Spleen (tissue), 11 donors: ENCODE measurements at regions not wholly inside any gene's neighbourhood (a gene's known extent, or its start where the extent isn't known, plus 50 kb on each side); places are given as distances from the start of the nearest gene placed in this dataset.

ENCODE experiments used
- DNase-seq: peaks from one replicate; pipeline ENCODE4 v3.0.0-alpha.2; 2020
- H3K27ac ChIP-seq, 8 donors: fragments of 200-600 bp; sonication (generic) in 7 of 8; 1 replicate in 4 of 8; 2 replicates in 4 of 8; pipeline versions ENCODE4 v1.5.0 to v1.8.0; 2016 to 2021; ENCODE audit warnings: inconsistent platforms in 4 of 8, mild to moderate bottlenecking in 4 of 8, moderate library complexity in 1 of 8
- H3K27me3 ChIP-seq, 7 donors: fragments of 200-600 bp; sonication (generic) in 6 of 7; replicated peaks in 1 of 7; 1 replicate in 4 of 7; 2 replicates in 3 of 7; pipeline versions ENCODE4 v1.5.0 to v1.8.0; 2016 to 2021; ENCODE audit warnings: inconsistent platforms in 3 of 7, mild to moderate bottlenecking in 1 of 7
- H3K36me3 ChIP-seq, 6 donors: fragments of 200-600 bp; sonication (generic) in 5 of 6; 1 replicate in 4 of 6; 2 replicates in 2 of 6; pipeline versions ENCODE4 v1.5.0 to v1.8.0; 2016 to 2021; ENCODE audit warnings: inconsistent platforms in 2 of 6
- H3K4me1 ChIP-seq, 6 donors: fragments of 200-600 bp; sonication (generic) in 5 of 6; 1 replicate in 3 of 6; 2 replicates in 3 of 6; pipeline versions ENCODE4 v1.5.0 to v1.8.0; 2016 to 2021; ENCODE audit warnings: inconsistent platforms in 3 of 6
- H3K4me3 ChIP-seq, 8 donors: fragments of 200-600 bp; sonication (generic) in 7 of 8; 1 replicate in 4 of 8; 2 replicates in 4 of 8; pipeline versions ENCODE4 v1.5.0 to v1.8.0; 2016 to 2021; ENCODE audit warnings: inconsistent platforms in 4 of 8, mild to moderate bottlenecking in 4 of 8, moderate library complexity in 2 of 8
- H3K9me3 ChIP-seq, 8 donors: fragments of 200-600 bp; sonication (generic) in 7 of 8; 1 replicate in 4 of 8; 2 replicates in 4 of 8; pipeline versions ENCODE4 v1.5.0 to v1.8.0; 2016 to 2021; ENCODE audit warnings: inconsistent platforms in 4 of 8
- CTCF ChIP-seq, 11 experiments: fragments of 200-600 bp in 7 of 11; fragments of 450-650 bp in 4 of 11; sonication (generic) in 4 of 11; IDR thresholded peaks in 8 of 11; conservative IDR thresholded peaks in 3 of 11; 1 replicate in 7 of 11; 2 replicates in 4 of 11; pipeline versions ENCODE4 v1.4.0 to v1.8.0; 2016 to 2021; ENCODE audit warnings: antibody characterized with exemption in 11 of 11, inconsistent platforms in 4 of 11, mild to moderate bottlenecking in 1 of 11
- POLR2A ChIP-seq, 3 donors: fragments of 450-650 bp; IDR thresholded peaks; one replicate each; pipeline ENCODE4 v1.5.1; 2017; ENCODE audit warnings: antibody characterized with exemption in 3 of 3, mild to moderate bottlenecking in 1 of 3
- POLR2AphosphoS5 ChIP-seq, 3 donors: sonication (generic); formaldehyde crosslinking; IDR thresholded peaks; one replicate each; pipeline ENCODE4 v1.5.1; 2017; ENCODE audit warnings: antibody characterized with exemption in 3 of 3
- WGBS, 5 donors: extraction: QIAGEN DNeasy Blood & Tissue Kit in 3 of 5; methylation state at CpG; one replicate each; pipeline versions ENCODE4 v1.1.5 to v1.1.7; 2013 to 2018; 5-methylcytosine and 5-hydroxymethylcytosine counted together
- intact Hi-C: fragments of 100-400 bp; cut with DNase I; formaldehyde crosslinking; loops from one replicate; pipeline ENCODE4 v1.15.0; 2023; ENCODE audit warnings: low total_unique reads
- donor health status: healthy with polysubstance abuse.
- donor health status: DM: no; HTN: no; CAD: no; lungs with moderate emphysema.
- donor health status: DM: no; HTN: no; CAD: no.
- donor health status: Bipolar disorder and iron deficiency.
- donor health status: healthy.
- donor health status: DM: no; HTN: no; CAD: no.
- donor health status: DM: yes; HTN: yes; CAD: no.

- WGBS, 5 donors = 88 to 97% (median 94%) methylated on average over 4 of the region's 4 CpGs
- no peak for DNase-seq
- intact Hi-C loops = no loop called here
Measured at GRCh38 chr7:84757761-84758160, 429.1 kb downstream of the SEMA3D start.

GRCh38 chr7:84746353-84746752, 440.5 kb downstream of the SEMA3D start:
- no peaks in the 10 kb centered on the region for H3K9me3 ChIP-seq
- DNase-seq = no peak
- no peaks in the 10 kb centered on the region for H3K36me3 ChIP-seq
- intact Hi-C loops = no loop called here
- H3K27ac ChIP-seq = no peak overlapping the region
- no peaks in the 10 kb centered on the region for H3K27me3 ChIP-seq
- H3K4me3 ChIP-seq = no peak overlapping the region
- WGBS, 5 donors = 55 to 67% (median 60%) methylated on average over 2 of the region's 2 CpGs
- H3K4me1 ChIP-seq = no peaks in the 10 kb centered on the region
- no peak for TF ChIP-seq POLR2A (IDR thresholded peaks at IDR 0.05)
- no peak for TF ChIP-seq CTCF (IDR thresholded peaks at IDR 0.05 in 8 of 11, conservative IDR thresholded peaks at IDR 0.05 in 3 of 11)
- TF ChIP-seq POLR2AphosphoS5 (IDR thresholded peaks at IDR 0.05) = no peak

More at GRCh38 chr7:84757761-84758160, 429.1 kb downstream of the SEMA3D start:
- no peak overlapping the region for H3K27ac ChIP-seq
- H3K4me3 ChIP-seq = no peak overlapping the region
- no peak for TF ChIP-seq POLR2AphosphoS5 (IDR thresholded peaks at IDR 0.05)
- H3K27me3 ChIP-seq = no peaks in the 10 kb centered on the region
- peaks cover 0 to 7% (median 0%) of the 10 kb centered on the region in 8 donors for H3K9me3 ChIP-seq
- no peaks in the 10 kb centered on the region for H3K36me3 ChIP-seq
- no peaks in the 10 kb centered on the region for H3K4me1 ChIP-seq

GRCh38 chr7:84744385-84744784, 442.5 kb downstream of the SEMA3D start:
- no peak for DNase-seq
- H3K27ac ChIP-seq = no peak overlapping the region
- intact Hi-C loops = no loop called here
- H3K4me3 ChIP-seq = no peak overlapping the region
- no peaks in the 10 kb centered on the region for H3K4me1 ChIP-seq
- no peaks in the 10 kb centered on the region for H3K36me3 ChIP-seq
- TF ChIP-seq CTCF (IDR thresholded peaks at IDR 0.05 in 8 of 11, conservative IDR thresholded peaks at IDR 0.05 in 3 of 11) (no peak), POLR2A (IDR thresholded peaks at IDR 0.05) (no peak), POLR2AphosphoS5 (IDR thresholded peaks at IDR 0.05) (no peak)
- 75 to 88% (median 83%) methylated on average over 3 of the region's 3 CpGs for WGBS, 5 donors
- no peaks in the 10 kb centered on the region for H3K27me3 ChIP-seq
- no peaks in the 10 kb centered on the region for H3K9me3 ChIP-seq

GRCh38 chr7:84738583-84739150, 448.2 kb downstream of the SEMA3D start:
- no peak overlapping the region for H3K4me3 ChIP-seq
- intact Hi-C loops = no loop called here
- DNase-seq = no peak
- no peaks in the 10 kb centered on the region for H3K36me3 ChIP-seq
- no peaks in the 10 kb centered on the region for H3K27me3 ChIP-seq
- WGBS, 5 donors = 93 to 96% (median 94%) methylated on average over 9 of the region's 9 CpGs
- H3K27ac ChIP-seq = no peak overlapping the region
- TF ChIP-seq CTCF (IDR thresholded peaks at IDR 0.05 in 8 of 11, conservative IDR thresholded peaks at IDR 0.05 in 3 of 11) (no peak), POLR2A (IDR thresholded peaks at IDR 0.05) (no peak), POLR2AphosphoS5 (IDR thresholded peaks at IDR 0.05) (no peak)
- H3K4me1 ChIP-seq = no peaks in the 10 kb centered on the region
- peaks cover 0 to 8% (median 0%) of the 10 kb centered on the region in 8 donors for H3K9me3 ChIP-seq

- H3K36me3 ChIP-seq = no peaks in the 10 kb centered on the region
- H3K27ac ChIP-seq = no peak overlapping the region
- H3K4me3 ChIP-seq = no peak overlapping the region
- intact Hi-C loops = no loop called here
- H3K27me3 ChIP-seq = no peaks in the 10 kb centered on the region
- no peak for TF ChIP-seq POLR2A (IDR thresholded peaks at IDR 0.05)
- TF ChIP-seq CTCF (IDR thresholded peaks at IDR 0.05 in 8 of 11, conservative IDR thresholded peaks at IDR 0.05 in 3 of 11) = no peak
- no peak for TF ChIP-seq POLR2AphosphoS5 (IDR thresholded peaks at IDR 0.05)
- peaks cover 0 to 35% (median 20%) of the 10 kb centered on the region in 8 donors for H3K9me3 ChIP-seq
- no peaks in the 10 kb centered on the region for H3K4me1 ChIP-seq
- 80 to 92% (median 88%) methylated on average over 1 of the region's 1 CpG for WGBS, 5 donors
- DNase-seq = no peak
Measured at GRCh38 chr7:84735677-84736076, 451.2 kb downstream of the SEMA3D start.
